ENCODE measurements at regions not wholly inside any gene's neighbourhood (a gene's known extent, or its start where the extent isn't known, plus 50 kb on each side); places are given as distances from the start of the nearest gene placed in this dataset.
"Not testable (repeated sequence)": the region's sequence is repeated elsewhere in the genome, so short reads cannot be mapped to it uniquely, and the experiment has no call there.

GRCh38 chr15:101876031-101876430 is 64.0 kb downstream of the OR4F15 start:
- H3K27me3 Mint-ChIP-seq, H3K4me1 Mint-ChIP-seq, H3K36me3 Mint-ChIP-seq, H3K9me3 Mint-ChIP-seq, H3K27ac Mint-ChIP-seq, H3K4me3 Mint-ChIP-seq: not testable (repeated sequence)

GRCh38 chr15:101877649-101878048 is 65.6 kb downstream of the OR4F15 start:
- H3K27ac Mint-ChIP-seq, H3K9me3 Mint-ChIP-seq, H3K27me3 Mint-ChIP-seq, H3K36me3 Mint-ChIP-seq, H3K4me3 Mint-ChIP-seq, H3K4me1 Mint-ChIP-seq: not testable (repeated sequence)

DNA sequence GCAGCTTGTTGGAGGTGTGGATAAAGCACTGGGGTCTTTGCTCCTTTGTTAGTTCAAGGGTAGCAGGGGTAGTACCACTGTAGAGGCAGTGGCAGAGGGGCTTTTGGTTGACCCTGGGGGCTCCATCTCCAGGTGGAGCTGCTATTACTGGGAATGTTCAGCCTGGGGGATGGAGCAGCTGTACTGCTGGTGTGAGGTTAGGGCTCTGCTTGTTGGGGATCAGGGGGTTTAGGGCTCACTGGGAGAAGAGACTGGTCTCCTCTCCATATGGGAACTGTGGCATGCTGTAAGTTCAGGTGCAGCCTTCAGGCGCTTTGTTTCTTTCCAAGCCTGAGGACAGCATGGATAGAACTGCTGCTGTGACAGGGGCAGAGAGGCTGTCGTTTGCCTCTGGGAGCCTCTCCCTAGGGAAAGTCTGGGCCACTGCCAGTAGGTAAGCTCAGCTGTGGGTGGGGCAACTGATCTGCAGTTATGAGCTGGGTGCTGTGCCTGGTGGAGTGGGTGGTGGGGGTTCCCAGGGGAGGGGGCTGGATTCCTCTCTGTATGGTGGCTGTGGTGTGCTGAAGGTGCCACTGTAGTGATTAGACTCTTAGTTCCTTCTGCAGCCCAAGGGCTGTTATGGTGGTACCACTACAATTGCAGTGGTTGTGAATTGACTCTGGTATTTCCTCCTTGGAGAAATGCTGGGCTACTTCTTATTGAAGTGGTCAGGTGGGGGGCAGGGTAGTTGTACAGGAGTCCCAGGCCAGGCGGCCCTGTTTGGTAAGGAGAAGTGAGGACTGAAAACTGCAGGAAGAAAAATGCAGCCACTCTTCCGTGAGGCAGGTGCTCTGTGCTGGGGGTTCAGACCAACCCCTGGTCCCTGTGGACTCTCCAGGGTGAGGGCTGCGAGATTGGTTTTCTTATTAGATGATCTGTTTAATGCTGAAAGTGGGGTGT is 100.6 kb downstream of the OR4F15 start:
- not testable (repeated sequence) for H3K36me3 Mint-ChIP-seq, H3K27me3 Mint-ChIP-seq, H3K27ac Mint-ChIP-seq, H3K4me1 Mint-ChIP-seq, H3K9me3 Mint-ChIP-seq, H3K4me3 Mint-ChIP-seq

- not testable (repeated sequence) for H3K9me3 Mint-ChIP-seq, H3K27me3 Mint-ChIP-seq, H3K27ac Mint-ChIP-seq
Measured at GRCh38 chr15:101924554-101924953, 112.6 kb downstream of the OR4F15 start.

GRCh38 chr15:101934506-101934905 is 122.5 kb downstream of the OR4F15 start:
- not testable (repeated sequence) for H3K27me3 Mint-ChIP-seq, H3K9me3 Mint-ChIP-seq, H3K4me1 Mint-ChIP-seq, H3K4me3 Mint-ChIP-seq, H3K27ac Mint-ChIP-seq, H3K36me3 Mint-ChIP-seq

More at GRCh38 chr15:101924554-101924953, 112.6 kb downstream of the OR4F15 start:
- not testable (repeated sequence) for H3K4me3 Mint-ChIP-seq, H3K36me3 Mint-ChIP-seq, H3K4me1 Mint-ChIP-seq

- not testable (repeated sequence) for H3K36me3 Mint-ChIP-seq, H3K4me1 Mint-ChIP-seq, H3K27ac Mint-ChIP-seq, H3K4me3 Mint-ChIP-seq, H3K9me3 Mint-ChIP-seq, H3K27me3 Mint-ChIP-seq
Measured at GRCh38 chr15:101937362-101937761, 125.4 kb downstream of the OR4F15 start.

DNA sequence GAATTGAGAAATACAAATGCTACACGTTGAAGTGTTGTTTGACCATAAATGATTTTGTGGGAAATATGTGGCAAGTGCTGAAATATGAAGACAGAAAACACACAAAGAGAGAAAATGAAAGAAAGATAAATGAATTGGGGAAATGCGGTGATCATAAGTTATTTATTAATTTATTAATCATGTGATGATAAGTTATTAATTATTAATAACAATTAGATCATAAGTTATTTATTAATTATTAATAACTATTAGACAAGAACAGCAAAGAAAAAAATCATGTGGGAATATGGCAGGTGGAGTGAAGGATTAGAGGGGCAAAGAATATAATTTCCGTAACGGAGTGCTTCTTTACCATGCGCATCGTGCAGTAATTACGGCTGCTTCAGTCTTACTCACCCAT is 126.6 kb downstream of the OR4F15 start:
- not testable (repeated sequence) for H3K27ac Mint-ChIP-seq, H3K36me3 Mint-ChIP-seq, H3K9me3 Mint-ChIP-seq, H3K4me3 Mint-ChIP-seq, H3K4me1 Mint-ChIP-seq, H3K27me3 Mint-ChIP-seq

DNA sequence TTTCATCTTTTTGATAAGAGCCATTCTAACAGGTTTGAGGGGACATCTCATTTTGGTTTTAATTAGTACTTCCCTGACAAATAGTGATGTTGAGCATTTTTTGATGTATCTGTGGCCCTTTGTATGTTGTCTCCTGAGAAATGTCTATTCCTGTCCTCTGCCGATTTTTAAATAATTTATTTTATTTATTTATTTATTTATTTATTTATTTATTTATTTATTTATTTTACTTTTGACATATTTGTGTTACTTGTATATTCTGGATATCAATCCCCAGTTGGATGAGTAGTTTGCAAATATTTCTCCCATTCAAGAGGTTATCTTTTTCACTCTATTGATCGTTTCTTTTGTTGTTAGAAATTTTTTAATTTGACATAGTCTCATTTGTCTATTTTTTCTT is 133.9 kb downstream of the OR4F15 start:
- H3K4me1 Mint-ChIP-seq, H3K36me3 Mint-ChIP-seq, H3K9me3 Mint-ChIP-seq, H3K4me3 Mint-ChIP-seq, H3K27ac Mint-ChIP-seq, H3K27me3 Mint-ChIP-seq: not testable (repeated sequence)

DNA sequence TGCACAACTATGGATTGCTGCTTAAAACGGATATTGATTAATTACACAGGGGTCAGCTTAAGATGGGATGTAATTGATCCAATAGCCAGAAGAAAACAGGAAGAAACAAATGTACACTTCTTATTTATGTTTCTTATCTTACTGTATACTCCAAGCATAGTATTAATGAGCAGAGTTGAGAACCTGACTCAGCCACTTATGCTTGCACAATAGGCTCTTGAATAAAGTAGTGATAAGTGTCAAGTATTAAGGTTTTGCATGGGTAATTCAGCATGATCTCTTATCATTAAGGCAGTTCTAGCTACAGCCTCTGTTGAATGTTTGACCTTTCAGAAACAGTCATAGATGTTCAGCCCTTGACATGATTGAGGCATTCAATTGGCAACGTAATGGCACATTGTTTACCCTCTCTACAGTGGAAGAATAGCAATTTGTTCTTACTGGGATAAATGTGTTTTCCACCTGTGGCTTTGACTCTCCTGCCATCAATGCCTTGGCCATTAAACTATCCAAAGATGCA is 136.5 kb downstream of the OR4F15 start:
- H3K4me3 Mint-ChIP-seq, H3K9me3 Mint-ChIP-seq, H3K36me3 Mint-ChIP-seq, H3K27ac Mint-ChIP-seq, H3K4me1 Mint-ChIP-seq, H3K27me3 Mint-ChIP-seq: not testable (repeated sequence)

DNA sequence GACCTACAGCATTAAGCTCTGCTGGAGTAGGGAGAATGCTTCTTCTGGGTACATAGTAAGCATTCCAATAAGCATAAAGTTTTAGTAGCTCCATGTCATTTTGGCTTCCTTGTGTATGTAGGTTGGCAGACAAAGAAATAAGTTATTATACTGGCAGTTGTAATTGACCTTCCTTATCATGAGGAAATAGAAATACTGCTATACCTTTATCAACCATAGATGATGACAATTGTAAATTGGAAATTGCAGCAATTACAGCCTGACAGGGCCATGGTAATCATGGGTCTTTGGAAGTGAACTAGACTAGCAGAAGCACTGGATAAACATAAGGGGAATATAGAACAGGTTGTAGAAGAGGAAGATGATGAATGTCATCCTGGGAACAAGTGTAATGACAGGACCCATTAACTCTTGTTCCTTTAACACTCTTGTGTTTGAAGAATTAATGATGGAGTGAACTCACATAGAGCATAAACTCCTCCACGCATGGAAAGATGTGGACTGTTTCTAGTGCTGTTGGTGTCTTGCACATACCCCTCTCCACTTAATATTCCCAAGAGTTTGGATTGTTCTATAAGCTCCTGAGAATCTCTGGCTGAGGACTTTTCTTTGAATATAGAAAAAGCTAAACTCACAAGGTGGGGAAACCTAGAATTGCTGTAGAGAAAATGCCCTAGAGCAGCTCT is 137.5 kb downstream of the OR4F15 start:
- not testable (repeated sequence) for H3K36me3 Mint-ChIP-seq, H3K4me3 Mint-ChIP-seq, H3K27me3 Mint-ChIP-seq, H3K27ac Mint-ChIP-seq, H3K9me3 Mint-ChIP-seq, H3K4me1 Mint-ChIP-seq

DNA sequence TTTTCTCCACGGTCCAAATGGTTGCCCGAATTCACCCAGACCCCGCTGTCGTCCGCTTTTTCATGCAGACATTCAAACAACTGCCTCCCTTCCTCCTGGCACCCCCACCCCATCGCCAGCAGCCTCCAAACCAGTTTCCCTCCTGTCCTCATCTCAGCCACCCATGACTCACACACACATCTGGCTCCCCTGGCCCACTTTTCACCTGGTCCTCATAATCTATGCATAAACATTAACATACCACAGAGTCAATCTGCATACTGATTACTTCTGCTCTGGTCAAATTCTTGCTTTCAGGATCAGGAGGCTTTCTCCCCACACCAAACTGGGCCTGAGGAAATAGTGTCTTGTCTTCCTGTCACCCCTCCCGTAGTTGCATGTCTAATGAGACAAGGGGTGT is 142.0 kb downstream of the OR4F15 start:
- not testable (repeated sequence) for H3K4me3 Mint-ChIP-seq, H3K27ac Mint-ChIP-seq, H3K36me3 Mint-ChIP-seq, H3K4me1 Mint-ChIP-seq, H3K27me3 Mint-ChIP-seq, H3K9me3 Mint-ChIP-seq

DNA sequence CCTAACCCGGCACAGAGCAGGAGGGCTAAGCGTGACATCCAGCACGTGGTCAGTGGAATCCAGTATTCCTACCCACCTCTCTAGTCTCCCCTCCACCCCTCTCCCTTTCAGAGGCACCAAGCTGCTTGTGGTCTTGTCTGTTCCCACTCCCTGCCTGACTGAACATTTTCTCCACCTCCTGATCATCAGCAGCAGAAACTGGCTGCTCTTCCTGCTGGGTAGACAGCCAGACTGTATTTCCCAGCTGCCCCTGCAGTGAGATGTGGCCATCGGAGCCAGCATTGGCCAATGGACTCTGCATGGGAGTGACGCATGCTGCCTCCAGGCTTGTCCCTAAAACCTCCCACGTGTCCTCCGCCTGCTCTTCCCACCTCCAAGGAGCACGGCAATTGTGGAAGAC is 143.8 kb downstream of the OR4F15 start:
- not testable (repeated sequence) for H3K9me3 Mint-ChIP-seq, H3K36me3 Mint-ChIP-seq, H3K4me3 Mint-ChIP-seq, H3K27ac Mint-ChIP-seq, H3K27me3 Mint-ChIP-seq, H3K4me1 Mint-ChIP-seq

DNA sequence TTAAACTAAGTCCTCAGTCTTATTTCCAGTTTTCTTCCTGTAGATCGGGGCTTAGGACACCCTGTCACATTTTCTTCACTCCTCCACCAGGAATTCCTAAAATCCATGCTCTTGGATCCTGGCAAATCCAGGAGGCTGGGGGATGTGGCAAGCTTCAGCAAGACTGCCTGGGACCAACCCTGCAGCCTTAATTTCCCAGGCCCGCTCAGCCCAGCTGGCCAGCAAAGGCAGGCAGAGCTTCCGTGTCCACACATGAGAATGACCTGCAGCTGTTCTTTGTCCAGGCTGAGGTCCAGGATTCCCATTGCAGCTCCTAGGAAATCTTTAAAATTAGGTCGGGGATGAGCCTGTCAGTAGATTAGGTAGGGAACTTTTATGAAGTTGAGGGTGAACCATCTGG is 146.7 kb downstream of the OR4F15 start:
- not testable (repeated sequence) for H3K9me3 Mint-ChIP-seq, H3K4me3 Mint-ChIP-seq, H3K36me3 Mint-ChIP-seq, H3K27me3 Mint-ChIP-seq, H3K27ac Mint-ChIP-seq, H3K4me1 Mint-ChIP-seq

GRCh38 chr15:101961263-101961662 is 149.3 kb downstream of the OR4F15 start:
- not testable (repeated sequence) for H3K4me1 Mint-ChIP-seq

DNA sequence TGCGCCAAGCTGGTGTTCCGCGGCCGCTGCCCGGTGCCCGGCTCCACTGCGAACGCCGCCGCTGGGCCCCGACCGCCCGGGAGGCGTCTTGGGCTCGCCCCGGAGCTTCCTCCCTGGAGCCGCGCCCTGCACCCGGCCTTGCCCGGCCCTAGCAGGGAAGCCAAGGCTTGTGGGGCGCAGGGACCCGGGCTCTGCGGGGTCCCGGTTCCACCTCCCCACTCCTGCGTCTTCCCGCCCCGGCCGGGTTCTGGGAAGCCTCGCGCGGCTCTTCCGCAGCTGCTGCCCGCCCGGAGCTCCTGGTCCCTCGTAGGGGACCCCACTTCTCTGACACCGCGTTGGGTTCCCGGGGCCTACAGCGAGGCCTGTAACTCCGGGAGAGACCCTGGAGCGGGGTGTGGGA is 149.8 kb downstream of the OR4F15 start:
- not testable (repeated sequence) for H3K4me1 Mint-ChIP-seq, H3K4me3 Mint-ChIP-seq, H3K27ac Mint-ChIP-seq, H3K27me3 Mint-ChIP-seq, H3K36me3 Mint-ChIP-seq, H3K9me3 Mint-ChIP-seq

More at GRCh38 chr15:101961263-101961662, 149.3 kb downstream of the OR4F15 start:
- H3K27ac Mint-ChIP-seq, H3K27me3 Mint-ChIP-seq, H3K36me3 Mint-ChIP-seq, H3K9me3 Mint-ChIP-seq: not testable (repeated sequence)
- peak overlapping the region; percentile 71 for H3K4me3 Mint-ChIP-seq

- H3K4me3 Mint-ChIP-seq, H3K36me3 Mint-ChIP-seq, H3K4me1 Mint-ChIP-seq, H3K27ac Mint-ChIP-seq, H3K27me3 Mint-ChIP-seq, H3K9me3 Mint-ChIP-seq: not testable (repeated sequence)
Measured at GRCh38 chr15:101963687-101964086, 151.7 kb downstream of the OR4F15 start.

GRCh38 chr15:101965353-101965752 is 153.4 kb downstream of the OR4F15 start:
- H3K9me3 Mint-ChIP-seq, H3K27me3 Mint-ChIP-seq, H3K36me3 Mint-ChIP-seq, H3K27ac Mint-ChIP-seq, H3K4me1 Mint-ChIP-seq, H3K4me3 Mint-ChIP-seq: not testable (repeated sequence)

All from activated naive CD4-positive, alpha-beta T cell treated with anti-CD3 and anti-CD28 coated beads, Interleukin-2, amount 50 U/mL, for 24 hours (primary cell).